T-cell (primary cell): ENCODE measurements at regions not wholly inside any gene's neighbourhood (a gene's known extent, or its start where the extent isn't known, plus 50 kb on each side); places are given as distances from the start of the nearest gene placed in this dataset.

Experiments
- ATAC-seq, 4 experiments: fragments of 200-7000 bp in 3 of 4; fragments of 150-1000 bp in 1 of 4; cut with Tn5 transposase; replicated peaks in 1 of 4; 1 replicate in 3 of 4; 2 replicates in 1 of 4; pipeline ENCODE4 v1.10.0; 2021; ENCODE audit warnings: moderate library complexity in 3 of 4, mild to moderate bottlenecking in 2 of 4, moderate number of reproducible peaks in 1 of 4
- CTCF ChIA-PET, 2 donors: fragments of 300-600 bp; sonication (Branson Sonifier 250); formaldehyde crosslinking; loops; one replicate each; lab custom pipeline; 2022; ENCODE audit warnings: antibody characterized with exemption in 2 of 2; lab: Charles Lee
- POLR2A ChIA-PET, 2 donors: fragments of 300-600 bp; sonication (Branson Sonifier 250); formaldehyde crosslinking; loops; one replicate each; lab custom pipeline; 2022; ENCODE audit warnings: antibody characterized with exemption in 2 of 2; lab: Charles Lee
- DNase-seq, 35 experiments: peaks; one replicate each; pipeline versions ENCODE4 v3.0.0 to v3.0.0-alpha.2; 2013 to 2023
- H3K27ac ChIP-seq: one replicate; pipeline ENCODE4 v1.5.1; 2013; ENCODE audit warnings: low read length
- H3K27me3 ChIP-seq, 2 experiments: replicated peaks in 1 of 2; 1 replicate in 1 of 2; 2 replicates in 1 of 2; pipeline versions ENCODE4 v1.6.1 to v1.7.0; 2013; ENCODE audit warnings: low read length in 1 of 2, mixed read lengths in 1 of 2; ENCODE audit not compliant: control insufficient read depth in 2 of 2, insufficient read depth in 2 of 2; ENCODE audit errors: extremely low read depth in 1 of 2
- H3K36me3 ChIP-seq, 2 donors: 1 replicate in 1 of 2; 2 replicates in 1 of 2; pipeline versions ENCODE4 v1.6.1 to v1.7.0; 2013; ENCODE audit warnings: low read length in 1 of 2; ENCODE audit not compliant: control insufficient read depth in 2 of 2, insufficient read depth in 1 of 2; ENCODE audit errors: extremely low read depth in 1 of 2
- H3K4me1 ChIP-seq, 2 experiments: 1 replicate in 1 of 2; 2 replicates in 1 of 2; pipeline versions ENCODE4 v1.6.1 to v1.7.0; 2013; ENCODE audit warnings: low read length in 2 of 2, mixed read lengths in 1 of 2; ENCODE audit not compliant: insufficient read depth in 2 of 2, control insufficient read depth in 1 of 2; ENCODE audit errors: extremely low read depth in 1 of 2
- H3K4me3 ChIP-seq, 2 donors: 1 replicate in 1 of 2; 2 replicates in 1 of 2; pipeline versions ENCODE4 v1.5.1 to v1.7.0; 2013; ENCODE audit warnings: mild to moderate bottlenecking in 2 of 2, low read length in 1 of 2, moderate library complexity in 1 of 2; ENCODE audit not compliant: control insufficient read depth in 1 of 2; ENCODE audit errors: extremely low read depth in 1 of 2
- H3K9me3 ChIP-seq: 2 replicates; pipeline ENCODE4 v1.7.0; 2013
- H3K27ac Mint-ChIP-seq, 2 donors: one replicate each; pipeline ENCODE4 v1.8.0; 2020 to 2021; ENCODE audit warnings: mild to moderate bottlenecking in 2 of 2, mixed read lengths in 2 of 2
- H3K27me3 Mint-ChIP-seq, 2 donors: one replicate each; pipeline ENCODE4 v1.8.0; 2021 to 2022; ENCODE audit warnings: mixed read lengths in 2 of 2
- H3K36me3 Mint-ChIP-seq: one replicate; pipeline ENCODE4 v1.8.0; 2021; ENCODE audit warnings: mixed read lengths
- H3K4me1 Mint-ChIP-seq, 3 donors: one replicate each; pipeline ENCODE4 v1.8.0; 2020 to 2022; ENCODE audit warnings: mixed read lengths in 3 of 3, mild to moderate bottlenecking in 1 of 3
- H3K4me3 Mint-ChIP-seq, 3 donors: one replicate each; pipeline ENCODE4 v1.8.0; 2020 to 2022; ENCODE audit warnings: mild to moderate bottlenecking in 3 of 3, mixed read lengths in 3 of 3, moderate library complexity in 3 of 3
- H3K9me3 Mint-ChIP-seq, 3 donors: one replicate each; pipeline ENCODE4 v1.8.0; 2020 to 2022; ENCODE audit warnings: mixed read lengths in 3 of 3
- WGBS: methylation state at CpG from one replicate; pipeline ENCODE4 v1.1.5; 2013; ENCODE audit warnings: missing lambda C conversion rate; ENCODE audit not compliant: insufficient coverage; 5-methylcytosine and 5-hydroxymethylcytosine counted together

- Mint-ChIP-seq H3K27ac (no peak overlapping the region), H3K4me1 (peaks cover 17 to 30% (median 23%) of the 10 kb centered on the region in 3 donors), H3K36me3 (no peaks in the 10 kb centered on the region), H3K9me3 (no peaks in the 10 kb centered on the region), H3K27me3 (no peaks in the 10 kb centered on the region), H3K4me3 (no peak overlapping the region)
- no CpG with 5 or more reads among the region's 1 CpG for WGBS
- H3K9me3 ChIP-seq = no peaks in the 10 kb centered on the region
- no peaks in the 10 kb centered on the region for H3K36me3 ChIP-seq
- no peaks in the 10 kb centered on the region for H3K27me3 ChIP-seq
- no peaks in the 10 kb centered on the region for H3K4me1 ChIP-seq
- ATAC-seq (no peak), DNase-seq (no peak)
- no peak overlapping the region for H3K4me3 ChIP-seq
- CTCF ChIA-PET = no interaction called here
- H3K27ac ChIP-seq = no peak overlapping the region
- POLR2A ChIA-PET = no interaction called here
Observed at GRCh38 chr10:60623627-60624026, 154.7 kb upstream of the CDK1 start.

- DNase-seq = no peak
- H3K36me3 ChIP-seq = no peaks in the 10 kb centered on the region
Observed at GRCh38 chr10:60621018-60621417, 157.3 kb upstream of the CDK1 start.

GRCh38 chr10:60618861-60619260, 159.4 kb upstream of the CDK1 start:
- Mint-ChIP-seq H3K4me1 (peaks cover 21 to 30% (median 26%) of the 10 kb centered on the region in 3 donors), H3K36me3 (peaks cover 3% of the 10 kb centered on the region)
- CTCF ChIA-PET = no interaction called here

More at GRCh38 chr10:60621018-60621417, 157.3 kb upstream of the CDK1 start:
- Mint-ChIP-seq H3K27ac (no peak overlapping the region), H3K4me1 (peaks cover 21 to 36% (median 32%) of the 10 kb centered on the region in 3 donors), H3K36me3 (no peaks in the 10 kb centered on the region), H3K9me3 (no peaks in the 10 kb centered on the region), H3K4me3 (no peak overlapping the region), H3K27me3 (no peaks in the 10 kb centered on the region)
- whole genome bisulfite sequencing = no CpG with 5 or more reads among the region's 3 CpGs
- Histone ChIP-seq H3K4me3 (no peak overlapping the region), H3K27me3 (no peaks in the 10 kb centered on the region), H3K27ac (no peak overlapping the region), H3K9me3 (no peaks in the 10 kb centered on the region), H3K4me1 (no peaks in the 10 kb centered on the region)
- ATAC-seq = no peak
- ChIA-PET CTCF (no interaction called here), POLR2A (no interaction called here)

GRCh38 chr10:60615541-60615940, 162.7 kb upstream of the CDK1 start:
- no peaks in the 10 kb centered on the region for H3K9me3 Mint-ChIP-seq
- Histone ChIP-seq H3K4me1 (no peaks in the 10 kb centered on the region), H3K27ac (no peak overlapping the region), H3K27me3 (no peaks in the 10 kb centered on the region), H3K36me3 (no peaks in the 10 kb centered on the region), H3K4me3 (no peak overlapping the region), H3K9me3 (no peaks in the 10 kb centered on the region)
- H3K27ac Mint-ChIP-seq = no peak overlapping the region
- POLR2A ChIA-PET = no interaction called here
- H3K36me3 Mint-ChIP-seq = peaks cover 10% of the 10 kb centered on the region
- no CpG with 5 or more reads among the region's 1 CpG for WGBS
- H3K4me1 Mint-ChIP-seq = peaks cover 27 to 33% (median 30%) of the 10 kb centered on the region in 3 donors
- H3K4me3 Mint-ChIP-seq = no peak overlapping the region
- CTCF ChIA-PET = interaction anchor here in 1 of 2 donors (0.6 kb wide), 1 partner anchor 14 kb away, joined by 5 read pairs; no protein-coding TSS in a partner anchor
- no peaks in the 10 kb centered on the region for H3K27me3 Mint-ChIP-seq
- no peak for DNase-seq
- no peak for ATAC-seq

More at GRCh38 chr10:60618861-60619260, 159.4 kb upstream of the CDK1 start:
- H3K27me3 Mint-ChIP-seq = no peaks in the 10 kb centered on the region
- Histone ChIP-seq H3K27me3 (no peaks in the 10 kb centered on the region), H3K9me3 (no peaks in the 10 kb centered on the region), H3K36me3 (no peaks in the 10 kb centered on the region), H3K27ac (no peak overlapping the region), H3K4me3 (no peak overlapping the region), H3K4me1 (no peaks in the 10 kb centered on the region)
- ATAC-seq (no peak), DNase-seq (no peak)
- H3K4me3 Mint-ChIP-seq = no peak overlapping the region
- no peak overlapping the region for H3K27ac Mint-ChIP-seq
- POLR2A ChIA-PET = no interaction called here
- 75% methylated on average over 1 of the region's 1 CpG for WGBS
- no peaks in the 10 kb centered on the region for H3K9me3 Mint-ChIP-seq

GRCh38 chr10:60614363-60614762, 163.9 kb upstream of the CDK1 start:
- Mint-ChIP-seq H3K27me3 (no peaks in the 10 kb centered on the region), H3K9me3 (no peaks in the 10 kb centered on the region), H3K27ac (no peak overlapping the region), H3K4me3 (no peak overlapping the region), H3K4me1 (peaks cover 25 to 32% (median 27%) of the 10 kb centered on the region in 3 donors), H3K36me3 (peaks cover 12% of the 10 kb centered on the region)
- Histone ChIP-seq H3K9me3 (no peaks in the 10 kb centered on the region), H3K36me3 (no peaks in the 10 kb centered on the region), H3K27ac (no peak overlapping the region), H3K4me3 (no peak overlapping the region), H3K4me1 (no peaks in the 10 kb centered on the region), H3K27me3 (no peaks in the 10 kb centered on the region)
- ChIA-PET POLR2A (no interaction called here), CTCF (interaction anchor here in 1 of 2 donors (0.6 to 0.7 kb wide), 2 partner anchors 41 to 151 kb away, joined by 3 read pairs; no protein-coding TSS in a partner anchor)
- ATAC-seq (no peak), DNase-seq (no peak)
- no CpG with 5 or more reads among the region's 2 CpGs for WGBS

GRCh38 chr10:60613434-60613833, 164.8 kb upstream of the CDK1 start:
- 83% methylated on average over 2 of the region's 2 CpGs for WGBS
- Mint-ChIP-seq H3K27me3 (no peaks in the 10 kb centered on the region), H3K4me1 (peaks cover 19 to 23% (median 21%) of the 10 kb centered on the region in 3 donors), H3K4me3 (no peak overlapping the region), H3K9me3 (no peaks in the 10 kb centered on the region), H3K36me3 (peaks cover 18% of the 10 kb centered on the region), H3K27ac (no peak overlapping the region)
- Histone ChIP-seq H3K4me1 (no peaks in the 10 kb centered on the region), H3K27me3 (no peaks in the 10 kb centered on the region), H3K4me3 (no peak overlapping the region), H3K36me3 (no peaks in the 10 kb centered on the region), H3K9me3 (no peaks in the 10 kb centered on the region), H3K27ac (no peak overlapping the region)
- POLR2A ChIA-PET = no interaction called here
- ATAC-seq (no peak), DNase-seq (no peak)
- CTCF ChIA-PET = no interaction called here

- Mint-ChIP-seq H3K27ac (no peak overlapping the region), H3K4me1 (peaks cover 11 to 24% (median 22%) of the 10 kb centered on the region in 3 donors), H3K9me3 (no peaks in the 10 kb centered on the region), H3K36me3 (peaks cover 18% of the 10 kb centered on the region), H3K4me3 (no peak overlapping the region), H3K27me3 (no peaks in the 10 kb centered on the region)
- no peaks in the 10 kb centered on the region for H3K36me3 ChIP-seq
- POLR2A ChIA-PET = no interaction called here
- no peaks in the 10 kb centered on the region for H3K4me1 ChIP-seq
- CTCF ChIA-PET = no interaction called here
- H3K9me3 ChIP-seq = no peaks in the 10 kb centered on the region
- H3K27me3 ChIP-seq = no peaks in the 10 kb centered on the region
- ATAC-seq (peak in 2 of 4 experiments; percentile 9 to 33), DNase-seq (no peak)
- H3K4me3 ChIP-seq = no peak overlapping the region
- WGBS = no CpG with 5 or more reads among the region's 5 CpGs
- H3K27ac ChIP-seq = no peak overlapping the region
Observed at GRCh38 chr10:60611291-60611747, 167.0 kb upstream of the CDK1 start.
